Medulla oblongata (tissue), 1 donor: ENCODE measurements at regions not wholly inside any gene's neighbourhood (a gene's known extent, or its start where the extent isn't known, plus 50 kb on each side); places are given as distances from the start of the nearest gene placed in this dataset.
A peak's percentile ranks its signal among the peaks of the same experiment; 100 is the strongest.
"Not testable (repeated sequence)": the region's sequence is repeated elsewhere in the genome, so short reads cannot be mapped to it uniquely, and the experiment has no call there.

Source experiments
- DNase-seq: peaks from one replicate; pipeline ENCODE4 v3.0.0-alpha.2; 2015; ENCODE audit errors: extremely low spot score

DNA sequence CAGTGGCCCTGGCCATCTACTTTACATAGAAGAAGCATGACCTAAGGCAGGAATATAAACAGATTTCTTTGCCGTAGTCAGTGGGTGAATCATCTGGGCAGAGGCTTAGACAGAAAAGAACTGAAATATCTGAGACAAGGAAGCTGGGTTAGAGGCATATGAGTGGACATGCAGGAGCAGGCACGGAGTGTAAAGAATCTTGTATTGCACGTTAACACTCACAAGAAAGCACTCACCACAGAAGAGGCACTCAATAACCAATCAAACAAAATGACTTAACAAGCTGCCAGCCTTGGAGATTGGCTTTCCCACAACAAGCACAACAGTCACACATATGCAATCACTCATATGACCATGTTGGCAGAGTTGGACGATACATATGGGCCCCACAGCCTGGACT is 364.9 kb downstream of the FOXD4L5 start:
- DNase-seq: not testable (repeated sequence)

DNA sequence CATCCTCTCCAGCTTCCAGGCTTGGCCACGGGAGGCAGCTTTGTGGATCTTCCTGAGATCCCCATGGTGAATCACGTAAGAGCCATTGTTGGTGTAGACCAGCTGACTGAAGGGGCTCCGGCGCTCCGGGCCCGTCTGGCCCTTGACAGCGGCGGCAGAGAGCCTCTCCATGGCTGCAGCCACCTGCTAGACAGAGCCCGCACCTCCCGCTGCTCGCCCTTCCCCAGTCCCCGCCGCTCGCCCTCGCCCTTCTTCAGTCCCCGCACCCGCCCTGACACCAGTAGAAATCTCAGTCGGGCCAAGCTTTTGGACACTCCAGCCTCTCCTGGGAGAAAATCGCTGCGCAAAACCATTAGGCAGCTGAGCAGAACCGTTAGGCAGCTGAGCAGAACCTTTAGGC is 396.4 kb downstream of the FOXD4L5 start:
- not testable (repeated sequence) for DNase-seq

GRCh38 chr9:64870594-64870993 is 414.4 kb downstream of the FOXD4L5 start:
- DNase-seq: peak; percentile 3
